HG03159 (cell line): ENCODE measurements at regions not wholly inside any gene's neighbourhood (a gene's known extent, or its start where the extent isn't known, plus 50 kb on each side); places are given as distances from the start of the nearest gene placed in this dataset.

ENCODE experiments used
- ATAC-seq: cut with Tn5 transposase; IDR thresholded peaks from one replicate; pipeline ENCODE4 v1.9.1; 2021; ENCODE audit warnings: mild to moderate bottlenecking, moderate library complexity; ENCODE audit not compliant: unreplicated experiment

DNA sequence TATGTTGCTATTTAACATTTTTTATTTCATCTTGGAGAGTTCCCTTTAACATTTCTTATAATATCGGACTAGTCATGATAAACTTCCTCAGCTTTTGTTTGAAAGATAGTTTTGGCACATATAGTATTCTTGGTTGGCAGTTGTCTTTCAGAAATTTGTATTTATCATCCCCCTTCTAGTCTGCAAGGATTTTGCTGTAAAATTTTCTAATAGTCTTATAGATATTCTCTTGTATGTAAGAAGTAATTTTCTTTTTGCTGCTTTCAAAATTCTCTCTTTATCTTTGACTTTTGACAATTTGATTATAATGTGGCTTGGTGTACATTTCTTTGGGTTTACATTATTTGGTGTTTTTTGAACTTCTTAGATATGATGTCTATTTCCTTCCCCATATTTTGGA is 116.0 kb upstream of the AVPR1A start:
- ATAC-seq = no peak

DNA sequence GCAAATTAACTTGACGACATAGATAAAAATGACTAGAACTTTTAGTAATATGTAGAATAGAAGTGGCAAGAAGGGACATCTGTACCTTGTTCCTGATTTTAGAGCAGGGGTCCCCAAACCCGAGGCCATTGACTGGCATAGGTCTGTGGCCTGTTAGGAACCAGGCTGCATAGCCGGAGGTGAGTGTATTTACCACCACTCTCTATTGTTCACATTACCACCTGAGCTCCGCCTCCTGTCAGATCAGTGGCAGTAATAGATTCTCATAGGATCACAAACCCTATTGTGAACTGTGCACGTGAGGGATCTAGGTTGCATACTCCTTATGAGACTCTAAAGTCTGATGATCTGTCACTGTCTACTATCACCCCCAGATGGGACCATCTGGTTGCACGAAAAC is 113.6 kb upstream of the AVPR1A start:
- ATAC-seq = no peak

DNA sequence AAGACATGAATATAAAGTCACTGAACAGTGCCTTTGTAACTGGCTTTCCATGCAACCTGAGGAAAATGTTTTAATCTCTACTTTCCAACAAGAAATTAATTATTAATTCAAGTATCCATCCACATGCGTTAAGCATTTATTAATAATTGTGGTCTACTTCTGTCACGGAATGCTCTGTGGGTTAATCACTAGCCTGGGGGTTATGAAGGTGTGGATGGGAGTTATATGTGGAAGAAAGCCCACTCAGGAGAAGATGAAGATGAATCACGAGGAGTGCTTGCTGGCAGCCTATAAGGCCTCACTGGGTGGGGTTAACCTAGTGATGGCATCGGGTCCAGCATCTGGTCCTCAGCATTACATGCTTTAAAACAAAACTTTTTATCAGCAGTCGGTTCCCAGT is 99.5 kb upstream of the AVPR1A start:
- no peak for ATAC-seq

DNA sequence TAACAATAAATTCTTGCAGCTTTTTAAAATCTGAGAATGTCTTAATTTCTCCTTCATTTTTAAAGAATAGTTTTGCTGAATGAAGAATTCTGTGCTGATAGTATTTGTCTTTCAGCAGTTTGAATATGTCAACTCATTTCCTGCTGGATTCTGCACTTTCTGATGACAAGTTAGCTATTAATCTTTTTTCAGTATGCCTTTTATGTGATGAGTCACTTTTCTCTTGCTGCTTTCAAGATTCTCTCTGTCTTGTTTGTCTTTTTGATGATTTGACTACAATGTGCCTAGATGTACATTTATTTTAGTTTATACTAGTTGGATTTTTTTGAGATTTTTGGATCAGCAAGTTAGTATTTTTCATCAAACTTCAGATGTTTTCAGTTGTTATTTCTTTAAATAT is 87.9 kb upstream of the AVPR1A start:
- ATAC-seq = no peak

DNA sequence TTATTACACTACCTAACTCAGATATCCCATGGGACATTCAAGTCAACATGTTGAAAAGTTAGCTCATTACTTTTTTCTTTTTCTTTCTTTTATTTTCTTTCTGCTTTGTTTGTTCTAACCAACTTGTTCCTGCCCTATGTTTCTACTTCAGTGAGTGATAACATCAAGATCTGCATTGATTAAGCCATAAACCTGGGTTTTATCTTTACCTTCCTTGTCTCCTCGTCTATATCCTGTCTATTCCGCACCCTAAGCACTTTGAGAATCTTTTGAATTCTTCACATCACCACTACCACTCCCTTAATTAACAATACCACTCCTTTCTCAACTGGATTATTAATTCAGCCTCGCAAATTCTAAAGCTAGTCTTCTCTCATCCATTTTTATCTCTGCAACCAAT is 81.9 kb upstream of the AVPR1A start:
- no peak for ATAC-seq

DNA sequence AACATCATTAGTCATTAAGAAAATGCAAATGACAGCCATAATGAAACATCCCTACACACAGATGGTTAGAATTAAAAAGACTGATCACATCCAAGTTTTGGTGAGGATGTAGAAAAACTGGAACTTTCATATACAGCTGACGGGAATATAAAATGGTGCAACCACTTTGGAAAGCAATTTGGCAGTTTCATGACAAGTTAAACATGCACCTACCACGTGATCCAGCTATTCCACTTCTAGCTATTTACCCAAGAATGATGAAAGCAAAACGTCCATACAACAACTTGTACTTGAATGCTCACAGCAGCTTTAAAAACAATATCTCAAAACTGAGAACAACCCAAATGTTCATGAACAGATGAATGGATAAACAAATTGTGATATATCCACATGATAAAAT is 77.9 kb upstream of the AVPR1A start:
- no peak for ATAC-seq

DNA sequence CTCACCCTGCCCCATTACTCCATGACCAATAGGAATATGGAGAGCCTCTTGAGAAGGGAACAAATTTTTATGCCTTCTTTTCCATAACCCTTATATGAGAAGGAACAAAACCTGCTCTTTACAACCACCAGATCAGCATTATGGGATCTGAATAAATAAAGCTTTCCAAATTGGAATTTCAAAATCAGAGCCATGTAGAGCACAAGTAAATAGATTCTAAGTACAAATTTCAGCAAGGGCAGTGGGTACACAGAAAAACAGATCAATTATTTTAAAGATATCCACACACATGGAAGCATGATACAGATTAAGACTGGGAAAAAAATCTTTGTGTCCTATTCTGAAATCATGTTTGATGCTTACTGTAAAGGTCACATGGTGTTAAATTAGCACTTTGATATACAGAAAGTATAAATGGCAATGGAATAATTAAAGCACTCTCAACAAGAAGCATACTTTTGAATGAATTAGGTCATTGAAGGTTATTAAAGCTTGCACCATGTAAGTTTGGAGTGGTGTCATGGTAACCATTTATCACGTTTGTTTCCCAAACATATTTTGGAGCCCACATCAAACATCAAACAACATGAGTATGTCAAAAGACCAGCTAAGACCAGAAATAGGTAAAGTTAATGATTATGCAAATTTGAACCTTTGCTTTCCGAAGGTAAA is 75.9 kb upstream of the AVPR1A start:
- ATAC-seq = no peak

DNA sequence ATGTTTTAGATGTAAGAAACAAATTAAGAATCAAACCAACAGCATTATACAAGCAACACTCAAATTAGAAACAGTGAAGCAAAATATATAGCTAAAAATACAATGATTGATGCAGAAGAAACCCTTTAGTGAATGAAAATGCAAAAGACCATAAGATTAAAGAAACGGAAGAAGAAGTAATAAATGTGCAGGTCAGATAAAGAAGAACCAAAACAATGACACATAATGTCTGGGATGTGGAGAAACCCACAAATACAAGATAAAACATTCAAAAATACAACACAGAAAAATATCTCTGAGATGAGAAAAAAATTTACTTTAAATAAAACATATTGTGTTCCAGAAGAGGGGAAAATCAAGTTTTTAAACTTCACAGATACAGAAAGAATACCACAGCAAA is 73.4 kb upstream of the AVPR1A start:
- no peak for ATAC-seq

DNA sequence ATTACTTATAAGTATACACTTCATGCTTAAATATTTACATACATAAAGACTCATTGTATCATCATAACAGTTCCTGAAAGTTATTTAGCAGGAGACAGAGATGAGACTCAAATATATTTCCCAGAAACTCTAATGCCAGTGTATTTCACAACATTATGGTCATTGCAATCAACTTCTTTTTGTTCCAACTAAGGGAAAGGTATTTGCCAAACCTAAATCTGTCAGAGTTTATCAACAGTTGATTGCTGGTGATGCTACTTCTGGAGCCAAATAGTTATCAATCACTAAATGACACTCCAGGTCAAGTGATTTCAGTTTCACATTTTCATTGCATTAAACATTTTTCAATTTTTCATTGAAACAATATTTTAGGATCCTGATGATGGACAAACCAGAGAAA is 72.1 kb upstream of the AVPR1A start:
- ATAC-seq = no peak

DNA sequence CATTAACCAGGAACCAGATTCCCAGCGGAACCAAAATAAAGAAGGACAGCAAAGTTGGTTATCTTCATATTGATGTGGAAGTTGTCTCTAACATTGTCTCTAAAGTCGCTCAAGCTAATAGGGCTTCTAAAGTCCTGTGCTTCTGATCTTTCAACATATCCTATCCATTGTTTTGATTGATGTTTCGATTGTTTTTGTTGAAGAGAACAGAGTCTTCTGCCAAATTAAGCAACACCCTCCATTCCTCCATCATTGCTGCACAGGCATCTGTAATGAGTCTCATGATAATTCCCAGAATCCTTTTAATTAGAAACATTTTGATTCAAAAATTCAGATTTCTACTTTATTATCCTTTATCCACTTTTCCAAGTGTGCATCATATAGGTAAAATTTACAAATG is 71.6 kb upstream of the AVPR1A start:
- ATAC-seq = no peak

DNA sequence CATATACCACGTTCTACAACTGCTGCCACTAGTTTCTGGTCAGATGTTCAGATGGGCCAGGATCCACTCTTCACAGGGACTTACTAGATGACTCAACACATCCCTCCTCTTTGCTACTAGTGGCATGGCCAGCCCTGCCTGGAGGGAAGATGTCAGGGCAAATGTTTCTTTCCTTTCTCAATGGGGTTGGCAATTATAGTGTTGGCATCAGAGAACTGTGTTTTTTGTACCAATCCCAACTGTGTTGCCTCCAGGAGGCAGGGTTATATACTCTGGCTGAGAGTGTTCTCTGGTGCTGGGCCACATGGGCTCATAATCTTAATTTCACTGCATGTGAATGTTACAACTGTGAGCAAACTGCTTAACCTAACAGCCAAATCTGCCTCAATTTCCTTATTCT is 69.9 kb upstream of the AVPR1A start:
- no peak for ATAC-seq

DNA sequence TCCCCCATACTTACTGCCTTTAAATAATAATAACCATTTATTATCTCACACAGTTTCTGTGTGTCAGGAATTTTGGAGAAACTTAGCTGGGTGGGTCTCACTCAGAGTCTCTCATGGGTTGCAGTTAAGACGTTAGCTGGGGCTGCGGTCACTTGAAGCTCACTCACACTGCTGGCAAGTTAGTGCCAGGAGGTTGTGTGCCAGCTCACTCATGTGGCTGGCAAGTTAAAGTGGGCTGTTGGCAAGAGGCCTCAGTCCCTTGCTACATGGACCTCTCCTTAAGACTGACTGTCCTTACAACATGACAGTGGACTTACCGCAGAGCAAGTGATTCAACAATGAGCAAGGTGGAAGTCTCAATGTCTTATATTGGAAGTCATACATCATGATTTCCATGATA is 61.3 kb upstream of the AVPR1A start:
- ATAC-seq = no peak

DNA sequence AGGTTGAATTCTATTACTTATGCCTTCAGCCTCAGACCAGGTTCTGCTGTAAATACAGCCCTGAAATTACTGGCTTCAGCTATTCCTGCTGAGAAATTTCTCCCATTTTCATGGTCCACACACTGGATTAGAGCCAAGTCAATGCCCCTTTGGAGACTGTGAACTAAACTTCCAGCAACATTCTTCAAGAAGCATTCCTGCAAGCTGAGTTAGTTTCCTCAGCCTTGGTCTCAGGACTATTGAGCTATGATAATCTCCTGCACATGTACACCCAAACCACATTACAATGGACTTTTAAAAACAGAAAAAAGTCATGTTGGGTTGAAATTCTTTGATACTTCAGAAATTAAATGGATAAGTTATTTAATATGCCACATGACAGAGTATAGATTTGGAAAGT is 58.0 kb upstream of the AVPR1A start:
- ATAC-seq = no peak

DNA sequence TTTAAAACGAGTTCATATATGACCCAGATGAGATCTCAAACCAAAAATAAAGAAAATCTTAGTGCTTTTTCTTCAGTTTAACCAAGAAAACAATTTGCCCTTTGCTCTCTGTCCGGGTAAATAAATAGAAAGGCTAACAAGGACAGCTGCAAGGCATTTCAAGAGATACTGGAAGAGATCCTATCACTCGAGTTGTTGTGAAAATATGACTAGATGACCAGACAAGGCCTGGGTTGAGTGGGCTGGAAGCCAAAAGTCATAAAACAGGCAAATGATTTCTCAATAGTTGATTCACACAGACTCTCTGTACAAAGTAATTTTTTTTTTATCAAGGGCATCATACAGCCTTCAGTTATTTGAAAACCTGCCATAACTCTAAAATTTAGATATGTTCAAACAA is 55.9 kb upstream of the AVPR1A start:
- ATAC-seq = no peak

DNA sequence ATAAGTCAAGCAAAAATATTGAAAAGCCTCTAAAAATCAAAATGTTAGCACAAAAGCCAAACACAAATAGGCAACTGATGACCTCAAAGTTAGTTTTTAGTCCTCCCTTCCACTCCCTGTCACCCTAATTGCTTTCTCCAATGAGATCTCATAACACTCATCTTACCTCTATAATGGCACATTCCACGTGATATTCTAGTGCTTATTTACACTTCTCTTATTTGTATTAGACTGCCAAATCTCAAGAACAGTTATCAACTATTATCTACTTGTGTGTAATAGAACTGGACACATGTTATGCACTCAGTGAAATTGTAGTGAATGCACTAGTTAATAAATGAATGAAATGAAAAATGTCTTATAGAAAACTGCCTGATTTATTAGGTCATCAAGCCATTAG is 55.5 kb upstream of the AVPR1A start:
- no peak for ATAC-seq
